B cell (primary cell): ENCODE measurements at regions not wholly inside any gene's neighbourhood (a gene's known extent, or its start where the extent isn't known, plus 50 kb on each side); places are given as distances from the start of the nearest gene placed in this dataset.

ENCODE experiments used
- ATAC-seq: fragments of 200-7000 bp; cut with Tn5 transposase; one replicate; pipeline ENCODE4 v1.10.0; 2021; ENCODE audit warnings: low read depth, mild to moderate bottlenecking, moderate number of reproducible peaks, moderate library complexity
- CTCF ChIA-PET: fragments of 350-600 bp; sonication (Branson Sonifier 250); formaldehyde crosslinking; loops from one replicate; lab custom pipeline; 2021; ENCODE audit warnings: antibody characterized with exemption, inconsistent platforms; lab: Charles Lee
- POLR2A ChIA-PET: fragments of 350-600 bp; sonication (Branson Sonifier 250); formaldehyde crosslinking; loops from one replicate; lab custom pipeline; 2021; ENCODE audit warnings: antibody characterized with exemption; lab: Charles Lee
- DNase-seq: peaks from one replicate; pipeline ENCODE4 v3.0.0; 2013
- H2AFZ ChIP-seq: 2 replicates; pipeline ENCODE4 v1.6.1; 2012; ENCODE audit warnings: mild to moderate bottlenecking, low read depth, low read length; ENCODE audit not compliant: insufficient read depth, poor library complexity, severe bottlenecking
- H3K27ac ChIP-seq, 2 donors: 1 replicate in 1 of 2; 2 replicates in 1 of 2; pipeline ENCODE4 v1.5.1; 2012 to 2013; ENCODE audit warnings: low read length in 2 of 2, mild to moderate bottlenecking in 2 of 2, moderate library complexity in 1 of 2
- H3K27me3 ChIP-seq, 4 experiments: fragments of 200-600 bp in 1 of 4; sonication (generic) in 1 of 4; replicated peaks in 1 of 4; 1 replicate in 2 of 4; 2 replicates in 2 of 4; pipeline versions ENCODE4 v1.6.1 to v1.7.0; 2013 to 2016; ENCODE audit warnings: low read length in 3 of 4, mild to moderate bottlenecking in 2 of 4, mixed read lengths in 1 of 4, moderate library complexity in 1 of 4; ENCODE audit not compliant: insufficient read depth in 4 of 4, control insufficient read depth in 3 of 4; ENCODE audit errors: control extremely low read depth in 1 of 4
- H3K36me3 ChIP-seq, 2 experiments: replicated peaks in 1 of 2; 1 replicate in 1 of 2; 2 replicates in 1 of 2; pipeline versions ENCODE4 v1.6.1 to v1.7.1; 2013; ENCODE audit warnings: low read length in 1 of 2; ENCODE audit not compliant: insufficient read depth in 2 of 2, control insufficient read depth in 1 of 2; ENCODE audit errors: control extremely low read depth in 1 of 2, extremely low read depth in 1 of 2
- H3K4me1 ChIP-seq, 2 donors: fragments of 200-600 bp in 1 of 2; sonication (generic) in 1 of 2; 1 replicate in 1 of 2; 2 replicates in 1 of 2; pipeline versions ENCODE4 v1.5.1 to v1.6.1; 2013 to 2017; ENCODE audit warnings: low read length in 2 of 2; ENCODE audit not compliant: control insufficient read depth in 2 of 2, insufficient read depth in 2 of 2
- H3K4me2 ChIP-seq: replicated peaks from 2 replicates; pipeline ENCODE3; 2012; ENCODE audit warnings: mild to moderate bottlenecking, low read depth, low read length; ENCODE audit not compliant: poor library complexity, severe bottlenecking
- H3K4me3 ChIP-seq, 5 experiments: fragments of 200-600 bp in 1 of 5; sonication (generic) in 1 of 5; 1 replicate in 3 of 5; 2 replicates in 2 of 5; pipeline versions ENCODE4 v1.5.1 to v1.7.0; 2011 to 2016; ENCODE audit warnings: low read length in 4 of 5, mild to moderate bottlenecking in 4 of 5, low read depth in 2 of 5, control low read depth in 1 of 5, moderate library complexity in 1 of 5; ENCODE audit not compliant: insufficient read depth in 1 of 5; ENCODE audit errors: control extremely low read depth in 1 of 5, extremely low read depth in 1 of 5
- H3K79me2 ChIP-seq: fragments of 200-600 bp; sonication (generic); one replicate; pipeline ENCODE4 v1.6.0; 2016; ENCODE audit warnings: low read length; ENCODE audit not compliant: control insufficient read depth, insufficient read depth
- H3K9ac ChIP-seq: fragments of 200-600 bp; sonication (generic); 2 replicates; pipeline ENCODE4 v1.6.1; 2017; ENCODE audit warnings: mild to moderate bottlenecking, low read length, moderate library complexity
- H3K9me3 ChIP-seq, 3 donors: one replicate each; pipeline versions ENCODE4 v1.6.1 to v1.7.1; 2013; ENCODE audit warnings: low read length in 2 of 3; ENCODE audit not compliant: control insufficient read depth in 2 of 3, insufficient read depth in 1 of 3; ENCODE audit errors: control extremely low read depth in 1 of 3
- H4K20me1 ChIP-seq: 2 replicates; pipeline ENCODE4 v1.6.0; 2012; ENCODE audit warnings: mild to moderate bottlenecking, low read length; ENCODE audit not compliant: insufficient read depth, control insufficient read depth, poor library complexity, severe bottlenecking
- H3K27ac Mint-ChIP-seq: one replicate; pipeline ENCODE4 v1.8.0; 2021; ENCODE audit warnings: mixed read lengths
- H3K27me3 Mint-ChIP-seq: one replicate; pipeline ENCODE4 v1.8.0; 2021; ENCODE audit warnings: mixed read lengths
- H3K4me1 Mint-ChIP-seq: one replicate; pipeline ENCODE4 v1.8.0; 2021; ENCODE audit warnings: mixed read lengths
- H3K4me3 Mint-ChIP-seq: one replicate; pipeline ENCODE4 v1.8.0; 2021; ENCODE audit warnings: mixed read lengths
- H3K9me3 Mint-ChIP-seq: one replicate; pipeline ENCODE4 v1.8.0; 2022; ENCODE audit warnings: mixed read lengths; ENCODE audit not compliant: insufficient read depth
- EZH2 ChIP-seq: IDR thresholded peaks from 2 replicates; pipeline ENCODE4 v1.6.1; 2012; ENCODE audit warnings: borderline replicate concordance, low read depth, mild to moderate bottlenecking, moderate library complexity, low read length; ENCODE audit not compliant: insufficient read depth, poor library complexity, severe bottlenecking
- WGBS: methylation state at CpG from one replicate; pipeline ENCODE4 v1.1.5; 2013; ENCODE audit warnings: missing lambda C conversion rate; ENCODE audit not compliant: insufficient coverage; 5-methylcytosine and 5-hydroxymethylcytosine counted together
- intact Hi-C: fragments of 100-400 bp; cut with micrococcal nuclease; formaldehyde crosslinking; loops from one replicate; pipeline ENCODE4 v1.10.0; 2022
- TF ChIP-seq, protein P1 (sequence below): fragments of 200-600 bp; IDR thresholded peaks from one replicate; pipeline ENCODE4 v1.8.0; 2022; ENCODE audit warnings: antibody characterized with exemption, mild to moderate bottlenecking

DNA sequence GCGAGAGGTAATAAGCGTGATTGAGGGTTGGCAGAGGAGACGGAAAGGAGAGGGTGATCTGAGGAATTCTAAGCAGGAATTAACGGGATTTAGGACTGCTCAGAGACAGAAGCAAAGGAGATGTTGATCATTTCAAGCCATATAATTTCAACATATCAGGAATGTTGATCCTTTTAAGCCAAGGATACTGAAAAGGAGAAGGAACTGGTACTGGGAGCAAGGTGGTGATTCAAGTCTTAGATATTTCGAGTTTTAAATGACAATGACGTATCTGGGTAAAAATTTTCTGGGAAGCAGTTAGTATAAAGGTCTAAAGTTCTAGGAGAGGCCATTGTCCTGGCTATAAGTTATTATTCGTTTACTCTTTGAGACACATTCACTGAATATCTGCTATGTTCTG, 91.3 kb upstream of the OGFRL1 start:
- H3K27ac ChIP-seq = no peak overlapping the region
- no peak for ATAC-seq
- H3K9ac ChIP-seq = no peak overlapping the region
- Mint-ChIP-seq H3K4me1 (no peaks in the 10 kb centered on the region), H3K4me3 (no peak overlapping the region), H3K27me3 (peaks cover 2% of the 10 kb centered on the region), H3K9me3 (no peaks in the 10 kb centered on the region), H3K27ac (no peak overlapping the region)
- H3K4me3 ChIP-seq = no peak overlapping the region
- no peak overlapping the region for H3K4me2 ChIP-seq
- POLR2A ChIA-PET = no interaction called here
- H2AFZ ChIP-seq = no peak overlapping the region
- no peaks in the 10 kb centered on the region for H3K27me3 ChIP-seq
- H4K20me1 ChIP-seq = no peaks in the 10 kb centered on the region
- DNase-seq = no peak
- H3K9me3 ChIP-seq = no peaks in the 10 kb centered on the region
- no peaks in the 10 kb centered on the region for H3K79me2 ChIP-seq
- H3K36me3 ChIP-seq = no peaks in the 10 kb centered on the region
- CTCF ChIA-PET = interaction anchor here (1.8 kb wide), 1 partner anchor 154 kb away, joined by 4 read pairs; no protein-coding TSS in a partner anchor
- intact Hi-C loops = loop anchor here (10.0 kb wide), 1 partner anchor 318 kb away; no protein-coding TSS in a partner anchor
- TF ChIP-seq EZH2 = no peak
- TF ChIP-seq, protein P1, sequence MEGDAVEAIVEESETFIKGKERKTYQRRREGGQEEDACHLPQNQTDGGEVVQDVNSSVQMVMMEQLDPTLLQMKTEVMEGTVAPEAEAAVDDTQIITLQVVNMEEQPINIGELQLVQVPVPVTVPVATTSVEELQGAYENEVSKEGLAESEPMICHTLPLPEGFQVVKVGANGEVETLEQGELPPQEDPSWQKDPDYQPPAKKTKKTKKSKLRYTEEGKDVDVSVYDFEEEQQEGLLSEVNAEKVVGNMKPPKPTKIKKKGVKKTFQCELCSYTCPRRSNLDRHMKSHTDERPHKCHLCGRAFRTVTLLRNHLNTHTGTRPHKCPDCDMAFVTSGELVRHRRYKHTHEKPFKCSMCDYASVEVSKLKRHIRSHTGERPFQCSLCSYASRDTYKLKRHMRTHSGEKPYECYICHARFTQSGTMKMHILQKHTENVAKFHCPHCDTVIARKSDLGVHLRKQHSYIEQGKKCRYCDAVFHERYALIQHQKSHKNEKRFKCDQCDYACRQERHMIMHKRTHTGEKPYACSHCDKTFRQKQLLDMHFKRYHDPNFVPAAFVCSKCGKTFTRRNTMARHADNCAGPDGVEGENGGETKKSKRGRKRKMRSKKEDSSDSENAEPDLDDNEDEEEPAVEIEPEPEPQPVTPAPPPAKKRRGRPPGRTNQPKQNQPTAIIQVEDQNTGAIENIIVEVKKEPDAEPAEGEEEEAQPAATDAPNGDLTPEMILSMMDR = no peak
- 96% methylated on average over 4 of the region's 7 CpGs for WGBS
- H3K4me1 ChIP-seq = no peaks in the 10 kb centered on the region

DNA sequence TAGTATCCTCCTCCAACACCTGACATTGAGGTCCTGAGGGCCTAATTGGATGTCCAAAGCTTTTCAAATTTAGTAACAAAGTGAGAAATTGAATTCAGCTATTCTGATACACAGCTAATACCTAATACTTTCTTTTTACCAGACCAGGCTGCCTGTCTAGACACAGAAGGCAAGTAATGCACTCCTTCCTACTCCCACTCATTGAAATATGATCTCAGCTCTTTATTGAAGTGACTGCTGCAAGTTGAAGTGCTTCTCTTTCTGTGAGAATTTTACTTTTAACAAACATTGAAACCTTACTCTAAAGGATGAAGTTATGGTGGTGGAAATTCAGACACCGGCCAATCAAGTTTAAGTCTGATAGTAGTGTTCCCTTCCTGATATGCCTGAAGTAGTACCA, 90.8 kb upstream of the OGFRL1 start:
- DNase-seq = no peak
- Histone ChIP-seq H3K27me3 (no peaks in the 10 kb centered on the region), H2AFZ (no peak overlapping the region), H3K36me3 (no peaks in the 10 kb centered on the region), H3K79me2 (no peaks in the 10 kb centered on the region), H4K20me1 (no peaks in the 10 kb centered on the region), H3K27ac (no peak overlapping the region), H3K9ac (no peak overlapping the region), H3K9me3 (no peaks in the 10 kb centered on the region), H3K4me3 (no peak overlapping the region), H3K4me2 (no peak overlapping the region), H3K4me1 (no peaks in the 10 kb centered on the region)
- ChIA-PET POLR2A (no interaction called here), CTCF (interaction anchor here (1.8 kb wide), 1 partner anchor 154 kb away, joined by 4 read pairs; no protein-coding TSS in a partner anchor)
- Mint-ChIP-seq H3K9me3 (no peaks in the 10 kb centered on the region), H3K27ac (no peak overlapping the region), H3K4me1 (no peaks in the 10 kb centered on the region), H3K27me3 (peaks cover 2% of the 10 kb centered on the region), H3K4me3 (no peak overlapping the region)
- WGBS = no CpG with 5 or more reads among the region's 1 CpG
- intact Hi-C loops = loop anchor here (10.0 kb wide), 1 partner anchor 317 kb away; no protein-coding TSS in a partner anchor
- no peak for ATAC-seq
- no peak for TF ChIP-seq EZH2
